HepG2 (cell line): ENCODE measurements at regions not wholly inside any gene's neighbourhood (a gene's known extent, or its start where the extent isn't known, plus 50 kb on each side); places are given as distances from the start of the nearest gene placed in this dataset.
A peak's percentile ranks its signal among the peaks of the same experiment; 100 is the strongest.

Experiments
- ARID2 ChIP-seq: sonication (generic); formaldehyde crosslinking; IDR thresholded peaks from 2 replicates; pipeline ENCODE4 v1.8.1; 2022; ENCODE audit warnings: mild to moderate bottlenecking, missing genetic modification reagents, borderline replicate concordance
- ATF6 ChIP-seq: sonication (generic); formaldehyde crosslinking; conservative IDR thresholded peaks from 2 replicates; pipeline ENCODE4 v1.4.0; 2020; ENCODE audit warnings: missing genetic modification reagents
- DPF2 ChIP-seq: sonication (generic); formaldehyde crosslinking; IDR thresholded peaks from 2 replicates; pipeline ENCODE4 v1.4.0; 2020; ENCODE audit warnings: mild to moderate bottlenecking, low read depth, missing genetic modification reagents, borderline replicate concordance
- ERF ChIP-seq: IDR thresholded peaks from 2 replicates; pipeline ENCODE4 v1.6.1; 2018; ENCODE audit warnings: missing biosample characterization, missing genetic modification reagents
- ETV6 ChIP-seq: sonication (generic); formaldehyde crosslinking; conservative IDR thresholded peaks from 2 replicates; pipeline ENCODE4 v1.4.0; 2020; ENCODE audit warnings: missing genetic modification reagents
- FOXO1 ChIP-seq: sonication (generic); formaldehyde crosslinking; IDR thresholded peaks from 2 replicates; pipeline ENCODE4 v1.4.0; 2020; ENCODE audit warnings: missing genetic modification reagents
- IKZF5 ChIP-seq: IDR thresholded peaks from 2 replicates; pipeline ENCODE4 v1.6.1; 2018; ENCODE audit warnings: missing genetic modification reagents, mild to moderate bottlenecking, missing compliant biosample characterization
- NAIF1 ChIP-seq: sonication (generic); formaldehyde crosslinking; IDR thresholded peaks from 2 replicates; pipeline ENCODE4 v1.5.0; 2020; ENCODE audit warnings: mild to moderate bottlenecking, missing genetic modification reagents, borderline replicate concordance
- NFE2L2 ChIP-seq: fragments of 150-350 bp; IDR thresholded peaks from 2 replicates; pipeline ENCODE4 v1.6.1; 2014; ENCODE audit warnings: low read length
- NRL ChIP-seq: sonication (generic); formaldehyde crosslinking; IDR thresholded peaks from 2 replicates; pipeline ENCODE4 v1.5.0; 2020; ENCODE audit warnings: missing genetic modification reagents, mild to moderate bottlenecking, moderate library complexity, borderline replicate concordance
- PITX1 ChIP-seq: sonication (generic); formaldehyde crosslinking; IDR thresholded peaks from 2 replicates; pipeline ENCODE4 v1.5.1; 2020; ENCODE audit warnings: mild to moderate bottlenecking, missing genetic modification reagents
- POLR2G ChIP-seq: fragments of 200-400 bp; formaldehyde crosslinking; IDR thresholded peaks from 2 replicates; pipeline ENCODE4 v1.6.1; 2018; ENCODE audit warnings: mild to moderate bottlenecking, low read depth, low read length, moderate library complexity
- RAD51 ChIP-seq: fragments of 450-650 bp; IDR thresholded peaks from 2 replicates; pipeline ENCODE4 v1.6.1; 2016; ENCODE audit warnings: borderline replicate concordance
- RBM22 ChIP-seq: fragments of 200-400 bp; formaldehyde crosslinking; optimal IDR thresholded peaks from 2 replicates; pipeline ENCODE3; 2017; ENCODE audit warnings: mild to moderate bottlenecking, low read length, moderate library complexity
- SKIL ChIP-seq: sonication (generic); formaldehyde crosslinking; IDR thresholded peaks from 2 replicates; pipeline ENCODE4 v1.8.0; 2022; ENCODE audit warnings: missing genetic modification reagents, mild to moderate bottlenecking, moderate library complexity, borderline replicate concordance
- TCF7 ChIP-seq: sonication (generic); IDR thresholded peaks from 2 replicates; pipeline ENCODE4 v1.6.1; 2016; ENCODE audit warnings: antibody characterized with exemption, low read depth
- ZBTB49 ChIP-seq: sonication (generic); formaldehyde crosslinking; IDR thresholded peaks from 2 replicates; pipeline ENCODE4 v1.4.0; 2020; ENCODE audit warnings: missing genetic modification reagents, borderline replicate concordance
- ZNF280B ChIP-seq: sonication (generic); formaldehyde crosslinking; IDR thresholded peaks from 2 replicates; pipeline ENCODE4 v1.5.0; 2020; ENCODE audit warnings: missing genetic modification reagents, mild to moderate bottlenecking, borderline replicate concordance
- ZNF605 ChIP-seq: sonication (generic); formaldehyde crosslinking; IDR thresholded peaks from 2 replicates; pipeline ENCODE4 v1.8.0; 2022; ENCODE audit warnings: mild to moderate bottlenecking, missing genetic modification reagents

- TF ChIP-seq ZBTB49 (CRISPR knock-in tag) (no peak), NRL (CRISPR knock-in tag) (no peak), NFE2L2 (no peak), ETV6 (CRISPR knock-in tag) (no peak), RAD51 (no peak), TCF7 (0 out of 2 replicates have a peak, but pooled peaks have one; percentile 38), ZNF605 (no peak), DPF2 (CRISPR knock-in tag) (peak; percentile 59), NAIF1 (CRISPR knock-in tag) (no peak), ATF6 (CRISPR knock-in tag) (no peak), FOXO1 (peak; percentile 82; the same call in 1 of the 2 replicates), IKZF5 (peak; percentile 82), ZNF280B (CRISPR knock-in tag) (no peak), RBM22 (no peak), SKIL (CRISPR knock-in tag) (0 out of 2 replicates have a peak, but pooled peaks have one; percentile 42), ARID2 (CRISPR knock-in tag) (no peak), POLR2G (no peak), ERF (peak; percentile 59; the same call in 1 of the 2 replicates), PITX1 (CRISPR knock-in tag) (peak; percentile 88)
Observed at GRCh38 chr2:206846981-206847834, 81.8 kb downstream of the FASTKD2 start (continued).
